ENCODE measurements at regions not wholly inside any gene's neighbourhood (a gene's known extent, or its start where the extent isn't known, plus 50 kb on each side); places are given as distances from the start of the nearest gene placed in this dataset.

DNA sequence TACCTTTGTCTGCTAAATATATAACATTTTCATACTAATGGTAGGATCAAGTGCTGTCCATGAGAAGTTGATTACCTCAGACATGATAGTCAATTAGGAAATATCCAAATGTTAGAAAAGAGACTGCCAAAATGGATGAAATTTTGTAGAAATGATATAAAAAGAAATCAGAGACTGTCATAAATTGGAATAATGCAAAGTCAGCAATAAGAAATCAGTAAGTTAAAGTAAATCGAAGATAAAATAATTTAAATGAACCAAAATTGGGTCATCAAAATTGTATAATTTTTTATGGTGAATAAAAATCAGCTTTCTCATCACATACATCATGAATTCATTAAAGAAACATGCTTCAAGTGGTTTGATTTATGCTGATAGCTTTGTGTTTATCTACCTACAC, 165.3 kb upstream of the CDH2 start:
- TF ChIP-seq, protein P1, sequence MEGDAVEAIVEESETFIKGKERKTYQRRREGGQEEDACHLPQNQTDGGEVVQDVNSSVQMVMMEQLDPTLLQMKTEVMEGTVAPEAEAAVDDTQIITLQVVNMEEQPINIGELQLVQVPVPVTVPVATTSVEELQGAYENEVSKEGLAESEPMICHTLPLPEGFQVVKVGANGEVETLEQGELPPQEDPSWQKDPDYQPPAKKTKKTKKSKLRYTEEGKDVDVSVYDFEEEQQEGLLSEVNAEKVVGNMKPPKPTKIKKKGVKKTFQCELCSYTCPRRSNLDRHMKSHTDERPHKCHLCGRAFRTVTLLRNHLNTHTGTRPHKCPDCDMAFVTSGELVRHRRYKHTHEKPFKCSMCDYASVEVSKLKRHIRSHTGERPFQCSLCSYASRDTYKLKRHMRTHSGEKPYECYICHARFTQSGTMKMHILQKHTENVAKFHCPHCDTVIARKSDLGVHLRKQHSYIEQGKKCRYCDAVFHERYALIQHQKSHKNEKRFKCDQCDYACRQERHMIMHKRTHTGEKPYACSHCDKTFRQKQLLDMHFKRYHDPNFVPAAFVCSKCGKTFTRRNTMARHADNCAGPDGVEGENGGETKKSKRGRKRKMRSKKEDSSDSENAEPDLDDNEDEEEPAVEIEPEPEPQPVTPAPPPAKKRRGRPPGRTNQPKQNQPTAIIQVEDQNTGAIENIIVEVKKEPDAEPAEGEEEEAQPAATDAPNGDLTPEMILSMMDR (conservative IDR thresholded peaks at IDR 0.05 in 1 of 2, IDR thresholded peaks at IDR 0.05 in 1 of 2; ENCODE audit: extremely low read depth in 1 of 2, insufficient read depth in 1 of 2, low read depth in 1 of 2, low read length in 2 of 2): no peak
- no peak for TF ChIP-seq EZH2 (IDR thresholded peaks at IDR 0.05; ENCODE audit: borderline replicate concordance, low read length)

Data from mammary epithelial cell (primary cell).